Motor neuron (in vitro differentiated cells): ENCODE measurements at regions not wholly inside any gene's neighbourhood (a gene's known extent, or its start where the extent isn't known, plus 50 kb on each side); places are given as distances from the start of the nearest gene placed in this dataset.

Source experiments
- ATAC-seq, 8 experiments: fragments of 200-7000 bp; cut with Tn5 transposase; replicated peaks in 6 of 8; 2 replicates each; pipeline ENCODE4 v1.8.0; 2021; ENCODE audit warnings: mild to moderate bottlenecking in 8 of 8, moderate library complexity in 8 of 8
- H3K27ac ChIP-seq, 2 donors: fragments of 250-450 bp; sonication (Bioruptor Pico); 2 replicates each; pipeline ENCODE4 v1.9.0; 2021; ENCODE audit warnings: antibody characterized with exemption in 2 of 2, mild to moderate bottlenecking in 2 of 2, moderate library complexity in 1 of 2
- H3K4me1 ChIP-seq, 2 donors: fragments of 250-450 bp; sonication (Bioruptor Pico); replicated peaks in 1 of 2; 2 replicates each; pipeline ENCODE4 v1.6.1; 2021; ENCODE audit warnings: antibody characterized with exemption in 2 of 2, mild to moderate bottlenecking in 2 of 2, moderate library complexity in 1 of 2
- H3K4me3 ChIP-seq, 5 donors: fragments of 250-450 bp; sonication (Bioruptor Pico); 2 replicates each; pipeline ENCODE4 v1.9.0; 2021; ENCODE audit warnings: antibody characterized with exemption in 5 of 5, mild to moderate bottlenecking in 5 of 5, moderate library complexity in 4 of 5
- WGBS, 10 experiments: fragments of 450-650 bp; shearing (Covaris generic); methylation state at CpG; one replicate each; pipeline ENCODE4 v1.0.0; 2022; 5-methylcytosine and 5-hydroxymethylcytosine counted together
- in situ Hi-C, 9 experiments: fragments of 400-800 bp; cut with MboI; loops; one replicate each; pipeline ENCODE4 v1.15.0; 2021; ENCODE audit warnings: low sequenced_read_pairs in 9 of 9, low pct_unique_long_range_greater_than_20kb in 2 of 9; ENCODE audit not compliant: unreplicated experiment in 9 of 9

GRCh38 chr3:87136066-87136596 lies 91.0 kb upstream of the CHMP2B start:
- WGBS, 10 experiments, result 63 to 100% (median 86%) methylated on average over 1 to 2 of the region's 2 CpGs; no CpG with 5 or more reads in 2 of the 10 experiments
- no peak overlapping the region for H3K4me3 ChIP-seq
- no peak overlapping the region for H3K27ac ChIP-seq
- no peaks in the 10 kb centered on the region for H3K4me1 ChIP-seq
- in situ Hi-C loops, result no loop called here
- ATAC-seq, result no peak

GRCh38 chr3:87135412-87135811 lies 91.7 kb upstream of the CHMP2B start:
- 50 to 100% (median 90%) methylated on average over 1 to 3 of the region's 3 CpGs; no CpG with 5 or more reads in 1 of the 10 experiments for WGBS, 10 experiments
- no peak for ATAC-seq
- in situ Hi-C loops, result no loop called here
- H3K27ac ChIP-seq, result no peak overlapping the region
- H3K4me1 ChIP-seq, result no peaks in the 10 kb centered on the region
- no peak overlapping the region for H3K4me3 ChIP-seq

- H3K4me1 ChIP-seq, result no peaks in the 10 kb centered on the region
- no peak overlapping the region for H3K27ac ChIP-seq
- in situ Hi-C loops, result no loop called here
- WGBS, 10 experiments, result 36 to 100% (median 100%) methylated on average over 1 to 2 of the region's 2 CpGs; no CpG with 5 or more reads in 1 of the 10 experiments
- H3K4me3 ChIP-seq, result no peak overlapping the region
- peak in 1 of 8 experiments; percentile 47 for ATAC-seq
These were observed 94.3 kb upstream of the CHMP2B start for GRCh38 chr3:87132801-87133200.

- H3K4me1 ChIP-seq, result no peaks in the 10 kb centered on the region
- in situ Hi-C loops, result no loop called here
- ATAC-seq, result no peak
- H3K4me3 ChIP-seq, result no peak overlapping the region
- H3K27ac ChIP-seq, result no peak overlapping the region
- WGBS, 10 experiments, result 0 to 100% (median 92%) methylated on average over 1 to 2 of the region's 2 CpGs; no CpG with 5 or more reads in 1 of the 10 experiments
These were observed 99.1 kb upstream of the CHMP2B start for GRCh38 chr3:87128006-87128405.

GRCh38 chr3:87127281-87127680 lies 99.8 kb upstream of the CHMP2B start:
- in situ Hi-C loops, result no loop called here

GRCh38 chr3:87126321-87126720 lies 100.8 kb upstream of the CHMP2B start:
- Histone ChIP-seq H3K27ac (no peak overlapping the region), H3K4me3 (no peak overlapping the region), H3K4me1 (no peaks in the 10 kb centered on the region)
- ATAC-seq, result no peak
- in situ Hi-C loops, result no loop called here
- 50 to 100% (median 81%) methylated on average over 2 to 4 of the region's 4 CpGs for WGBS, 10 experiments

More at GRCh38 chr3:87127281-87127680, 99.8 kb upstream of the CHMP2B start:
- H3K27ac ChIP-seq, result no peak overlapping the region
- 16 to 94% (median 72%) methylated on average over 2 to 6 of the region's 6 CpGs; no CpG with 5 or more reads in 1 of the 10 experiments for WGBS, 10 experiments
- no peak for ATAC-seq
- H3K4me1 ChIP-seq, result no peaks in the 10 kb centered on the region
- no peak overlapping the region for H3K4me3 ChIP-seq

- Histone ChIP-seq H3K4me1 (no peaks in the 10 kb centered on the region), H3K4me3 (no peak overlapping the region), H3K27ac (no peak overlapping the region)
- in situ Hi-C loops, result no loop called here
- WGBS, 10 experiments, result 10 to 95% (median 80%) methylated on average over 2 to 5 of the region's 5 CpGs
- no peak for ATAC-seq
These were observed 102.0 kb upstream of the CHMP2B start for GRCh38 chr3:87125116-87125515.

GRCh38 chr3:87122766-87123165 lies 104.3 kb upstream of the CHMP2B start:
- no peak for ATAC-seq
- H3K27ac ChIP-seq, result no peak overlapping the region
- H3K4me3 ChIP-seq, result no peak overlapping the region
- in situ Hi-C loops, result no loop called here
- H3K4me1 ChIP-seq, result no peaks in the 10 kb centered on the region

- WGBS, 10 experiments, result 13 to 100% (median 71%) methylated on average over 1 to 2 of the region's 2 CpGs; no CpG with 5 or more reads in 5 of the 10 experiments
- Histone ChIP-seq H3K27ac (no peak overlapping the region), H3K4me1 (no peaks in the 10 kb centered on the region), H3K4me3 (no peak overlapping the region)
- ATAC-seq, result no peak
- in situ Hi-C loops, result no loop called here
These were observed 105.3 kb upstream of the CHMP2B start for GRCh38 chr3:87121856-87122255.

- 0 to 100% (median 57%) methylated on average over 1 to 2 of the region's 2 CpGs; no CpG with 5 or more reads in 1 of the 10 experiments for WGBS, 10 experiments
- in situ Hi-C loops, result no loop called here
- Histone ChIP-seq H3K4me1 (no peaks in the 10 kb centered on the region), H3K4me3 (no peak overlapping the region), H3K27ac (no peak overlapping the region)
- ATAC-seq, result peak in 5 of 8 experiments; percentile 42 to 76 (median 54)
These were observed 106.2 kb upstream of the CHMP2B start for GRCh38 chr3:87120881-87121280.

- H3K27ac ChIP-seq, result no peak overlapping the region
- ATAC-seq, result peak in 1 of 8 experiments; percentile 53
- 14 to 100% (median 60%) methylated on average over 1 of the region's 1 CpG; no CpG with 5 or more reads in 4 of the 10 experiments for WGBS, 10 experiments
- in situ Hi-C loops, result no loop called here
- no peaks in the 10 kb centered on the region for H3K4me1 ChIP-seq
- H3K4me3 ChIP-seq, result no peak overlapping the region
These were observed 106.9 kb upstream of the CHMP2B start for GRCh38 chr3:87120236-87120635.

GRCh38 chr3:87109465-87109864 lies 117.6 kb upstream of the CHMP2B start:
- ATAC-seq, result peak in 5 of 8 experiments; percentile 86 to 99 (median 94)
- Histone ChIP-seq H3K4me1 (peaks cover 0 to 4% of the 10 kb centered on the region in 2 donors), H3K27ac (peak overlapping the region in 1 of 2 donors; percentile 58), H3K4me3 (no peak overlapping the region)
- in situ Hi-C loops, result no loop called here
- WGBS, 10 experiments, result 0 to 82% (median 18%) methylated on average over 1 of the region's 1 CpG; no CpG with 5 or more reads in 4 of the 10 experiments

GRCh38 chr3:87101861-87102625 lies 111.1 kb upstream of the VGLL3 start:
- 60 to 91% (median 78%) methylated on average over 1 to 6 of the region's 6 CpGs for WGBS, 10 experiments
- Histone ChIP-seq H3K4me3 (no peak overlapping the region), H3K4me1 (no peaks in the 10 kb centered on the region), H3K27ac (no peak overlapping the region)
- ATAC-seq, result peak in 1 of 8 experiments; percentile 35
- in situ Hi-C loops, result no loop called here
